Immature natural killer cell (primary cell): ENCODE measurements at regions not wholly inside any gene's neighbourhood (a gene's known extent, or its start where the extent isn't known, plus 50 kb on each side); places are given as distances from the start of the nearest gene placed in this dataset.

ENCODE experiments used
- DNase-seq, 3 donors: peaks; one replicate each; pipeline ENCODE4 v3.0.0; 2022; ENCODE audit warnings: mixed read lengths in 1 of 3
- H3K27ac Mint-ChIP-seq, 6 donors: one replicate each; pipeline ENCODE4 v1.8.0; 2020; ENCODE audit warnings: mixed read lengths in 6 of 6, mild to moderate bottlenecking in 5 of 6, inconsistent platforms in 4 of 6, moderate library complexity in 3 of 6
- H3K27me3 Mint-ChIP-seq, 3 donors: one replicate each; pipeline ENCODE4 v1.8.0; 2020 to 2021; ENCODE audit warnings: low read depth in 3 of 3, mild to moderate bottlenecking in 3 of 3, mixed read lengths in 3 of 3, moderate library complexity in 3 of 3, inconsistent platforms in 1 of 3
- H3K36me3 Mint-ChIP-seq, 3 donors: one replicate each; pipeline ENCODE4 v1.8.0; 2020; ENCODE audit warnings: mixed read lengths in 3 of 3, inconsistent platforms in 2 of 3, mild to moderate bottlenecking in 2 of 3
- H3K4me1 Mint-ChIP-seq, 2 donors: one replicate each; pipeline ENCODE4 v1.8.0; 2020; ENCODE audit warnings: inconsistent platforms in 2 of 2, mild to moderate bottlenecking in 2 of 2, mixed read lengths in 2 of 2, moderate library complexity in 1 of 2
- H3K4me3 Mint-ChIP-seq, 5 donors: one replicate each; pipeline ENCODE4 v1.8.0; 2020; ENCODE audit warnings: mild to moderate bottlenecking in 5 of 5, mixed read lengths in 5 of 5, inconsistent platforms in 3 of 5, moderate library complexity in 3 of 5
- H3K9me3 Mint-ChIP-seq, 6 donors: one replicate each; pipeline ENCODE4 v1.8.0; 2020; ENCODE audit warnings: mild to moderate bottlenecking in 6 of 6, mixed read lengths in 6 of 6, inconsistent platforms in 4 of 6, moderate library complexity in 3 of 6

DNA sequence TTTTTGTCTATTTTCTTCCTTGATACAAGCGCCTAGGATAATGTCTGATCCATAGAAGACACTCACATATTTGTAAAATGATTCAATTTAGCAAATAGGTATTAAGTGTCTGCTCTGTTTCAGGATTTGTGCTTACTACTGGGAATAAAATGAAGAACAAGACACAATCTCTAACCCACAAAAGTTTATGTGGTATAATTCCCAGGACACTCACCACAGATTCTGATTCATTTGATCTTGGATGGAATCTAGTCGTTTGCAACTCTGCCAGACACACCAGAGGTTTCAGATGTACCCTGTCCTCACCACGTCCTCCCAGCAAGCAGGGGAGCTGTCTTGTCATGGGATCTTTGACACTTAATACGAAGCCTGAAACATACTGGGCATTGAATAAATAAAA is 208.3 kb downstream of the LRIG3 start:
- no peak overlapping the region for H3K4me3 Mint-ChIP-seq
- DNase-seq, result no peak
- H3K9me3 Mint-ChIP-seq, result peaks cover 16 to 59% (median 21%) of the 10 kb centered on the region in 6 donors
- no peak overlapping the region for H3K27ac Mint-ChIP-seq
- peaks cover 0 to 9% (median 0%) of the 10 kb centered on the region in 3 donors for H3K36me3 Mint-ChIP-seq
- no peaks in the 10 kb centered on the region for H3K4me1 Mint-ChIP-seq
- H3K27me3 Mint-ChIP-seq, result peaks cover 0 to 2% (median 0%) of the 10 kb centered on the region in 3 donors

- peaks cover 12 to 53% (median 17%) of the 10 kb centered on the region in 6 donors for H3K9me3 Mint-ChIP-seq
- no peak overlapping the region for H3K27ac Mint-ChIP-seq
- H3K4me1 Mint-ChIP-seq, result no peaks in the 10 kb centered on the region
- DNase-seq, result no peak
- no peak overlapping the region for H3K4me3 Mint-ChIP-seq
- H3K27me3 Mint-ChIP-seq, result peaks cover 0 to 2% (median 0%) of the 10 kb centered on the region in 3 donors
- peaks cover 0 to 9% (median 0%) of the 10 kb centered on the region in 3 donors for H3K36me3 Mint-ChIP-seq
Measured at GRCh38 chr12:58712976-58713375, 207.3 kb downstream of the LRIG3 start.

DNA sequence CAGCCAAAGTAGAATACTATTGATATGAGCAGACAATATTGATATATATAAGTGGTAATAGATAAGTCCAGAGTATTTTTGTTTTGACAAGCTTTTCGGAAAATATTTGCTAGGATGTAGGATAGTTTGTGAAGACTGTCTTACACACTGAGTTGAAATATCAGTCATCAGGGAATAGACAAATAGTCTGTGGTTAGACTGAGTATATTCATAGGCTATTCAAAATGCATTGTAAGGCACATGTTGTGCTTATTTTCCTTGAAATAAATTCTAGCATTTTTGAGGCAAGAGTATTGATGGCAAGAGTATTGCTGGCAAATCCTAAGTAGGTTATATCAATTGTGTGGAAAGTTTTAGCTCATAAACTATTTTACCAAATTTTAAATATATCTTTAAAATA is 201.1 kb downstream of the LRIG3 start:
- Mint-ChIP-seq H3K4me3 (no peak overlapping the region), H3K36me3 (no peaks in the 10 kb centered on the region), H3K4me1 (no peaks in the 10 kb centered on the region), H3K9me3 (peaks cover 1 to 29% (median 13%) of the 10 kb centered on the region in 6 donors), H3K27ac (no peak overlapping the region), H3K27me3 (no peaks in the 10 kb centered on the region)
- DNase-seq, result no peak

DNA sequence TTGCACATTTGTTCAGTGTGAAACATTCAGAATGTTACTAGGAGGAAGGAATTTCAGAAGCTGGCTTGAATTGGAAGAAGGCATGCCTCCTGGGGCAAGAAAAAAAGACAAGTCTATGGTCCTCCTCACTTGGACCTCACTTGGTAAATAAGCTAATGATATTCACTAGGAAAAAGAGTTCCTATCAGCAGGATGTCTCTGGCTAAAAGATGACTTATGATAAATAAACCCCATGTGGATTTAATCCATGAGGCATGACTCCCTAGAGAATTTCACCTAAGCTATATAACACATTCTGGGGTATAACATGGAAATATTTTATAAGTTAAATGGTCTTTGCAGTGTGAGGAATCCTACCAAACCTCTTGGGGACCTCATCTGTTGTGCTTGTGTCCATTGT is 199.9 kb downstream of the LRIG3 start:
- H3K36me3 Mint-ChIP-seq, result no peaks in the 10 kb centered on the region

GRCh38 chr12:58725400-58726105 is 194.8 kb downstream of the LRIG3 start:
- no peaks in the 10 kb centered on the region for H3K36me3 Mint-ChIP-seq
- H3K27me3 Mint-ChIP-seq, result peaks cover 0 to 1% (median 0%) of the 10 kb centered on the region in 3 donors
- H3K9me3 Mint-ChIP-seq, result peaks cover 7 to 22% (median 10%) of the 10 kb centered on the region in 6 donors
- no peak overlapping the region for H3K4me3 Mint-ChIP-seq
- H3K4me1 Mint-ChIP-seq, result no peaks in the 10 kb centered on the region
- no peak overlapping the region for H3K27ac Mint-ChIP-seq
- no peak for DNase-seq

More for the DNA sequence above, 199.9 kb downstream of the LRIG3 start:
- Mint-ChIP-seq H3K9me3 (peaks cover 1 to 38% (median 12%) of the 10 kb centered on the region in 6 donors), H3K27me3 (peaks cover 0 to 1% (median 0%) of the 10 kb centered on the region in 3 donors), H3K4me3 (no peak overlapping the region), H3K27ac (no peak overlapping the region), H3K4me1 (no peaks in the 10 kb centered on the region)
- no peak for DNase-seq

- no peak for DNase-seq
- no peaks in the 10 kb centered on the region for H3K36me3 Mint-ChIP-seq
- H3K9me3 Mint-ChIP-seq, result peaks cover 0 to 20% (median 10%) of the 10 kb centered on the region in 6 donors
- H3K27ac Mint-ChIP-seq, result no peak overlapping the region
- H3K4me3 Mint-ChIP-seq, result no peak overlapping the region
- no peaks in the 10 kb centered on the region for H3K4me1 Mint-ChIP-seq
- peaks cover 0 to 1% (median 0%) of the 10 kb centered on the region in 3 donors for H3K27me3 Mint-ChIP-seq
Measured at GRCh38 chr12:58727521-58727920, 192.8 kb downstream of the LRIG3 start.

DNA sequence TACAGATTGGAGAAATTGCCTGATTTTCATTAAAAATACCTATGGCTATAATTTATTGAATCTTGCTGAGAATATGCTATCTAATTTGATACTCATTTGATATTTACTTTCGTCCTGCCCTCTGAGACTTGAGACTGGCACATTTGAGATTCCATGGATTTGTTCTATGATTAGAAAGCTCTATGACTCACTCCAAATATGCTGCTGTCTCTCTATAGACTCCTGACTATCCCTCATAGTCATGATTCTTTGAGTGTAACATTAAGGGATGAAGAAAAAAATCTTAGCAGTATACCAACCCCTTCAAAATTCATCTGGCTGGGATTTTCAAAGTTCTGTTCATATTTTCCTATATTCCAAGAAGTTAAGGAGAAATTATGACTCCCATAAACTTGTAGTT is 191.9 kb downstream of the LRIG3 start:
- peaks cover 0 to 20% (median 10%) of the 10 kb centered on the region in 6 donors for H3K9me3 Mint-ChIP-seq
- H3K27me3 Mint-ChIP-seq, result peaks cover 0 to 1% (median 0%) of the 10 kb centered on the region in 3 donors
- no peaks in the 10 kb centered on the region for H3K4me1 Mint-ChIP-seq
- no peak overlapping the region for H3K27ac Mint-ChIP-seq
- no peak for DNase-seq
- no peaks in the 10 kb centered on the region for H3K36me3 Mint-ChIP-seq
- H3K4me3 Mint-ChIP-seq, result no peak overlapping the region

DNA sequence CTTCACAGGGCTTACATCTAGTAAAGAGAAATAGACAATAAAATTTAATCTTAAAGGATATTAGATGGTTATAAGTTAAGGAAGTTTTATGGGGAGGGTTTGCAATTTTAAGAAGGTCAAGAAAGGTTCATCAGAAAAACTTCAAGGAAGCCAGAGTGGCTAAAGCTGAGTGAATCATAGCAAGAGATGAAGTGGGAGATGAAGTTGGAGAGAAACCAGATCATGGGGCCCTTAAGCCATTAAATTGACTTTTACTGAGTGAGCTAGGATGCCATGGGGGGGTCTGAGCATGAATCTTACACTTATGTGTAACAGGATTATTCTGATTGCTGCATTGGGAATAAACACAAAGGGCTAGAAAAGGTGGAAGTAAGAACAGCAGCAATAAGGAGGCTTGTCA is 189.2 kb downstream of the LRIG3 start:
- no peak overlapping the region for H3K4me3 Mint-ChIP-seq
- peaks cover 4 to 20% (median 10%) of the 10 kb centered on the region in 6 donors for H3K9me3 Mint-ChIP-seq
- no peaks in the 10 kb centered on the region for H3K4me1 Mint-ChIP-seq
- no peak overlapping the region for H3K27ac Mint-ChIP-seq
- no peak for DNase-seq
- no peaks in the 10 kb centered on the region for H3K36me3 Mint-ChIP-seq
- no peaks in the 10 kb centered on the region for H3K27me3 Mint-ChIP-seq

DNA sequence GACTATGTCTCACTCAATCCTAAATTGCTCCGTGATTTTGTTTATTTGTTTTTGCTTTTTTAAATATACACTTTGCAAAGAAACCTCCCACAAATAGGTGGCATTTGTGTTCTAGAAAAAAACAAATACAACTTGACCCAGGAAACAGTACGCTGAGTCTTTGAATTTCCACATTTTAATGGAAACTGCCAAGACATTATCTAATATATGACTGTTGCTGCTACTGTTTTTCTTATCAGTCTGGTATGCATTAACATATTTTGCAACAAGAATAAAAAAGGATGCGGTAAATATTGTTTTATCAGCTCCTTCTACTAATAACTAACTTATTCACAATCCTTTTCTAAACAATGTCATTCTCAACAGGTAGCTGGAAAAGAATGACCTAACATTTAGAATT is 187.4 kb downstream of the LRIG3 start:
- Mint-ChIP-seq H3K36me3 (no peaks in the 10 kb centered on the region), H3K27ac (no peak overlapping the region), H3K27me3 (no peaks in the 10 kb centered on the region), H3K4me3 (no peak overlapping the region), H3K4me1 (no peaks in the 10 kb centered on the region), H3K9me3 (peaks cover 3 to 20% (median 7%) of the 10 kb centered on the region in 6 donors)
- no peak for DNase-seq

DNA sequence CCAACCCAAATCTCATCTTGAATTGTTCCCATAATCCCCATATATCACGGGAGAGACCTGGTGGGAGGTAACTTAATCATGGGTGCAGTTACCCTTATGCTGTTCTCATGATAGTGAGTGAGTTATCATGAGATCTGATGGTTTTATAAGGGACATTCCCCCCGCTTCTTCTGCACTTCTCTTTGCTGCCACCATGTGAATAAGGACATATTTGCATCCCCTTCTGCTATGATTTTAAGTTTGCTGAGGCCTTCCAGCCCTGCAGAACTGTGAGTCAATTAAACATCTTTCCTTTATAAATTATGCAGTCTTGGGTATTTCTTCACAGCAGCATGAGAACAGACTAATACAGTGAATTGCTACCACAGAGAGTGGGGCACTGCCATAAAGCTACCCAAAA is 179.1 kb downstream of the LRIG3 start:
- Mint-ChIP-seq H3K36me3 (peaks cover 0 to 4% (median 0%) of the 10 kb centered on the region in 3 donors), H3K9me3 (peaks cover 0 to 35% (median 23%) of the 10 kb centered on the region in 6 donors), H3K27ac (no peak overlapping the region), H3K4me3 (no peak overlapping the region), H3K27me3 (no peaks in the 10 kb centered on the region), H3K4me1 (no peaks in the 10 kb centered on the region)
- DNase-seq, result no peak

DNA sequence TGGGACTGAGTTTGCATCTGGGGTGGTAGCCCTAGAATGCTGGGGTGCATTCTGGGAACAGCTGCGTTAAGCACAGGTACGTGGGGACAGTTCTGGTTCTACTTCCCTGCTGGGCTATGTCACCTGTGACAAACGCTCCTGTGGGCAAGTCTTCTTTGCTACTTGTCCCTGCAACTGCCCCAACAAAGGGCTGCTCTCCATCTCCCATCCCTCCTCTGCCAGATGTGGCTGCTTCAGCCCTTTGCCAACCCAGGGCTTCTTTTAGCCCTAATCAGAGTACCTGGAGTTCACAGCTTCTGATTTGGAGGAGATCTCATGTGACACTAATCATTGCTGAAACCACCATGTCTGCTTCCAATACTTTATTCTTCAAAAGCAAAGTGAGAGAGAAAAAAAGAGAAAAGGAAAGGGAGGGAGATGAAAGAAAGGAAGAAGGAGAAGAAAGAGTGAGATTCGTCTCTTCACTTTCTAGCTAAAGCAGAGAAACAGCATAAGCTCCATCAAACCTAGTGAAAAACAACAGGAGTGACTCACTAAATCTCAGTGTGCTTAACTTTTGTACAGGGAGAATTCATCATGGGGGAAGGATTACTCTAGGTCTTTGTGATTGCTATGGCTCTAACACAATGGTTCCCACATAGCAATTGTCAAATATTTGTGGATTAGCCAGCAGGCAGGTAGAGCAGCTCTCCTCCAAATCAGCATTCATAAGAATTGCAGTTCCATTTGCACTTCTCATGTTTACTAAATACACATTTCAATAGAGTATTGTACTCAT is 174.8 kb downstream of the LRIG3 start:
- Mint-ChIP-seq H3K27ac (no peak overlapping the region), H3K4me1 (no peaks in the 10 kb centered on the region), H3K36me3 (peaks cover 0 to 4% (median 0%) of the 10 kb centered on the region in 3 donors), H3K9me3 (peaks cover 14 to 59% (median 21%) of the 10 kb centered on the region in 6 donors), H3K4me3 (no peak overlapping the region), H3K27me3 (no peaks in the 10 kb centered on the region)
- DNase-seq, result no peak

DNA sequence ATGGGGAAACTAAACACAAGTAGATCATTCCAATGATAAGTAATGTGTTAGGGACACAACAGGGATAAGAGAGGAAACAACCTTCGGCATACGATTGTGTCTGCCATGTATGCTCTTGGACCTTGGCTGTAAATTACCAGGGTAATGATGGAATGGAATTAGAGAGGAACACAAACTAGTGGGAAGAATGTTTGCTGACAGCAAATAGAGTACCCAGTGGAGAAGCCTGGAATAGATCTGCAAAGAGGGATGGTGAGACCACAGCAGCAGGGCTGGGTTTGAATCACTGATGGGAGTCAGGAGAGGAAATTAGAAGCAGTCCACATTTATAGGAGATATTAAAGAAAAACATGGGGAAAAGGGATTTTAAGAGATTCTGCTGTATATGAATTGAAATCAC is 172.8 kb downstream of the LRIG3 start:
- Mint-ChIP-seq H3K27me3 (no peaks in the 10 kb centered on the region), H3K4me3 (no peak overlapping the region), H3K27ac (no peak overlapping the region), H3K36me3 (no peaks in the 10 kb centered on the region), H3K9me3 (peaks cover 12 to 50% (median 18%) of the 10 kb centered on the region in 6 donors), H3K4me1 (no peaks in the 10 kb centered on the region)
- no peak for DNase-seq

DNA sequence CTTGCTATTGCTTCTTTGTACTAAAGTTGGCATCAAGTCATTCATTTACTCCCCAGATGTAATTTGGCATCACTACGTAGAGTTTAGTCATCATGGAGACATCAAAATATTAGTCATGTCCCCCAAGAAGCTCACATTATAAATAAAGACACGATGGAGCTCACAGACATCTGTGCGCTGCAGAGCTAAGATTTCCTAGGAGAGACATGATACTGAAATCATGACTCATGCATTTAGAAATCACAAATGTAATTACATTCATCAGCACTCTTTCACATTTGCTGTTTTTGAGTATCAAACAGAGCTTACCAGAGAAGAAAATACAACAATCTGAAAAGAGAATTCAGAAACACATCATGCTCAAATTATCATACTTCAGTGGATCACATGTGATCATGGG is 169.8 kb downstream of the LRIG3 start:
- no peaks in the 10 kb centered on the region for H3K4me1 Mint-ChIP-seq
- no peak for DNase-seq
- no peak overlapping the region for H3K4me3 Mint-ChIP-seq
- H3K27ac Mint-ChIP-seq, result no peak overlapping the region
- no peaks in the 10 kb centered on the region for H3K27me3 Mint-ChIP-seq
- H3K36me3 Mint-ChIP-seq, result no peaks in the 10 kb centered on the region
- peaks cover 6 to 30% (median 20%) of the 10 kb centered on the region in 6 donors for H3K9me3 Mint-ChIP-seq

GRCh38 chr12:58757422-58757821 is 162.9 kb downstream of the LRIG3 start:
- H3K27me3 Mint-ChIP-seq, result peaks cover 0 to 2% (median 0%) of the 10 kb centered on the region in 3 donors
- no peak for DNase-seq
- no peaks in the 10 kb centered on the region for H3K4me1 Mint-ChIP-seq
- no peaks in the 10 kb centered on the region for H3K36me3 Mint-ChIP-seq
- H3K4me3 Mint-ChIP-seq, result no peak overlapping the region
- peaks cover 0 to 29% (median 11%) of the 10 kb centered on the region in 6 donors for H3K9me3 Mint-ChIP-seq
- no peak overlapping the region for H3K27ac Mint-ChIP-seq
